IMR-90 (cell line): ENCODE measurements at regions not wholly inside any gene's neighbourhood (a gene's known extent, or its start where the extent isn't known, plus 50 kb on each side); places are given as distances from the start of the nearest gene placed in this dataset.

ENCODE experiments used
- POLR2A ChIP-seq: IDR thresholded peaks from 2 replicates; pipeline ENCODE4 v1.6.1; 2012; ENCODE audit warnings: mild to moderate bottlenecking, low read depth, low read length
- RAD21 ChIP-seq: IDR thresholded peaks from 2 replicates; pipeline ENCODE4 v1.6.1; 2012; ENCODE audit warnings: low read length, improper control_type of control experiment
- TF ChIP-seq, protein P1 (sequence below): conservative IDR thresholded peaks from 2 replicates; pipeline ENCODE4 v1.5.1; 2012; ENCODE audit warnings: mild to moderate bottlenecking, low read depth, low read length, improper control_type of control experiment

DNA sequence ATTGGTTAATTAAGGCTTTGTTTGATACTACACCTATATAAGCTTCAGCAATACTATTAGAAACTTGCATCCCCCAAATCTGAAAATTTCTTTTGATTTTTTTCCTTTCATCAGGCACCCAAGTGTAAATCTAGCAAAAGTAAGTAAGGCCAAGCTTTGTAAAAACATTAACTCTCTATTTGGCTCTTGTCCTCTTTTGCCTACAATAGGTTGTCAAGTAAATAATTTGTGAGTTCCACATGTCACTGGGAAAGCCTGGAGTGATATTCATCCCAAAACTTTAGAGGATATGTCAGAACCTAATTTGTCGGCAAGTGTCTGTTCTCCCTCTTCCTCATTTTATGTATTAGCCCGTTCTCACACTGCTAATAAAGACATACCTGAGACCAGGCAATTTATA is 492.4 kb downstream of the IPMK start:
- TF ChIP-seq, protein P1, sequence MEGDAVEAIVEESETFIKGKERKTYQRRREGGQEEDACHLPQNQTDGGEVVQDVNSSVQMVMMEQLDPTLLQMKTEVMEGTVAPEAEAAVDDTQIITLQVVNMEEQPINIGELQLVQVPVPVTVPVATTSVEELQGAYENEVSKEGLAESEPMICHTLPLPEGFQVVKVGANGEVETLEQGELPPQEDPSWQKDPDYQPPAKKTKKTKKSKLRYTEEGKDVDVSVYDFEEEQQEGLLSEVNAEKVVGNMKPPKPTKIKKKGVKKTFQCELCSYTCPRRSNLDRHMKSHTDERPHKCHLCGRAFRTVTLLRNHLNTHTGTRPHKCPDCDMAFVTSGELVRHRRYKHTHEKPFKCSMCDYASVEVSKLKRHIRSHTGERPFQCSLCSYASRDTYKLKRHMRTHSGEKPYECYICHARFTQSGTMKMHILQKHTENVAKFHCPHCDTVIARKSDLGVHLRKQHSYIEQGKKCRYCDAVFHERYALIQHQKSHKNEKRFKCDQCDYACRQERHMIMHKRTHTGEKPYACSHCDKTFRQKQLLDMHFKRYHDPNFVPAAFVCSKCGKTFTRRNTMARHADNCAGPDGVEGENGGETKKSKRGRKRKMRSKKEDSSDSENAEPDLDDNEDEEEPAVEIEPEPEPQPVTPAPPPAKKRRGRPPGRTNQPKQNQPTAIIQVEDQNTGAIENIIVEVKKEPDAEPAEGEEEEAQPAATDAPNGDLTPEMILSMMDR = no peak
- no peak for TF ChIP-seq RAD21
- TF ChIP-seq POLR2A = no peak
